Upper lobe of left lung (tissue), 4 donors: ENCODE measurements at regions not wholly inside any gene's neighbourhood (a gene's known extent, or its start where the extent isn't known, plus 50 kb on each side); places are given as distances from the start of the nearest gene placed in this dataset.
"Not testable (repeated sequence)": the region's sequence is repeated elsewhere in the genome, so short reads cannot be mapped to it uniquely, and the experiment has no call there.

Source experiments
- CTCF ChIP-seq, 6 experiments: fragments of 450-650 bp in 4 of 6; fragments of 200-600 bp in 2 of 6; sonication (generic) in 2 of 6; IDR thresholded peaks; one replicate each; pipeline ENCODE4 v1.5.1; 2016 to 2019; ENCODE audit warnings: antibody characterized with exemption in 6 of 6
- EP300 ChIP-seq, 4 donors: sonication (generic); formaldehyde crosslinking; IDR thresholded peaks; one replicate each; pipeline ENCODE4 v1.5.1; 2017; ENCODE audit warnings: antibody characterized with exemption in 4 of 4, control low read depth in 2 of 4
- POLR2AphosphoS5 ChIP-seq, 2 donors: sonication (generic); formaldehyde crosslinking; IDR thresholded peaks; one replicate each; pipeline ENCODE4 v1.5.1; 2017; ENCODE audit warnings: antibody characterized with exemption in 2 of 2

GRCh38 chr12:96108941-96109340, 73.6 kb upstream of the LTA4H start:
- TF ChIP-seq CTCF, EP300, POLR2AphosphoS5 (IDR thresholded peaks at IDR 0.05): not testable (repeated sequence)
